GM18858 (cell line): ENCODE measurements at regions not wholly inside any gene's neighbourhood (a gene's known extent, or its start where the extent isn't known, plus 50 kb on each side); places are given as distances from the start of the nearest gene placed in this dataset.

Experiments
- ATAC-seq: cut with Tn5 transposase; IDR thresholded peaks from one replicate; pipeline ENCODE4 v1.9.1; 2021; ENCODE audit not compliant: unreplicated experiment

DNA sequence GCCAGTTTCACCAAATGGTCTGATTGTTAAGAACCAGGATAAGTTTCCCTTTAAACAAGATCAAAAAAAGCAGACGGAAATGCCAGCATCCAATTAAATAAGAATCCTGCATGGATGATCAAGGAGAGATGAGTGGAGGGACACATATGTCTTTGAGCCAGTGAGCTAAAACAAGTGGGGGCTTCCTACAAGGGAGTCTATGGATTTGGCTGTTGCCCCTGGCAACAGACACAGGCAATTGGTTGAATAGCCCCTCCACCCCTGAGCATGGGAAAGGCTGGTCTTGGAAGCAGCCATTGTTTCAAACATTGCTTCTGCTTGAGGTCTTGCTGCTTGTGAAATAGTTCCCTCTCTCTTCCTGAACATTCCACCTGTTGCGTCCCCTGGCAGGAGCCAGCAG lies 374.7 kb upstream of the ERCC4 start:
- ATAC-seq = no peak

DNA sequence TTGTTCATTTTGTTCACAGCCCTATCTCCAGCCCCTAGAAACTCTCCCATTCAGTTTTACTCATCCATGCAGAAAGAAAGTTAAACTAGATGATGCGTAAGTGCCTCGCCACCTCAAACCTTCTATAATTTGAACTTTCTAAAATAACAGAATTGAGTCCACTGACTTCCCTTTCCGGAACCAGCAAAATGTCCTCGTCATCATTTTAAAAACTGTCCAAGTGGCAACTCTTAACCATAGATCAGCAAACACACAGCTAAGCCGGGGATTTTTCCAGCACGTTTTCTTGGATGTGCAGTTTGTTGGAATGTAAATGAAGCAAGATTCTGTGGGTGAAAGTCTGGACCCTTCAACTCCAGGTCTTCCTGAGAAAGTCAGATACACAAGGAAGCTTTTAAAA lies 369.7 kb upstream of the ERCC4 start:
- no peak for ATAC-seq

DNA sequence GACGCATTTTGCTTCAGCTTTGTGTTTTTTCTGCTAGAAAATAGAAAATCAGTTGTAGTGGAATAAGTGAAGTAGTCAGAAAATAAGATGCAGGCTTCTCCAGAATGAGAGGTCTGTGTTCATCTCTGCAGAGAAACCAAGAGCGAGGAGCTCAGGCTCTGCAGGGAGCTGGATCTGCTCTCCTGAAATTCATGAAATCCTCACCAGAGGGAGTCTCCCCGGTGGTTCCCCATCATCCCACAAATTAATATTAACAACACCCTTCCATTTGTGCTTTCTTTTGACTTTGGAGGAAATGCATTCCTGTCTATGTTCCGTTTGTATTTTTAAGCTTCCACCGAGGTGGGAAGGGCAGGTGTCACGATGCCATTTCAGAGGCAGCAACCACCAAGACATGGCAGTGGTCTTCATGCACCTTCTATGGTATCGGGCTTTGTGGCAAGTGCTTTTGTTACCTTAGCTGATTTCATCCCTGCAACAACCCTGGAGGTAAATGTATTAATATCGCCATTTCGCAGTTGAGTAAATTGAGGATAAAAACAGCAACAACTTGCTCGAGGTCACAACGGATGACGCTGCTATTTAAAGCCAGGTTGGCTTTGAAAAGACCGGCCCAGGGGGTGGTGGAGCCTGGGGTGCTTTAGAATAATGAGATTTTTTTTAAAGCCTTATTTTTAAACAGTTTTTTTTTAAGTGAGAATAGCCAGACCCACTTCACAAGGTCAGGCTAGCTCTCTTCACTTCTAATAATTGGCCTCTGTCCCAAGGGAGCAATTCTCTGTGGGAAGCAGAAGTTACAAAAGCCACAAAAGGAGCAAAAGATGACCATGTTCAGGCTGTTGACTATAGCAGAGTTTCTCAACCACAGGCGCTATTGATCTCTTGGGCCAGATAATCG lies 367.6 kb upstream of the ERCC4 start:
- no peak for ATAC-seq

DNA sequence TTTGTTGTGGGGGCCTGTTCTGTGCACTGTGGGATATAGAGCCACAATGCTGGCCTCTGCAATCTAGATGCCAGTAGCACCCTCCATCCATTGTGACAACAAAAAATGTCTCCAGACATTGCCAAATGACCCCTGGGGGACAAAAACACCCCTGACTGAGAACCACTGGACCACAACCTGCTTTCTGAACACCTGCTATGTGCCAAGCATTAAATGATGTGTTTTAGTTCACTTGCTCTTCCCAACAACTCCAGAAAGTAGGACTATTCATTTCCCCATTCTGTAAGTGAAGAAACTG lies 367.0 kb upstream of the ERCC4 start:
- ATAC-seq = no peak

DNA sequence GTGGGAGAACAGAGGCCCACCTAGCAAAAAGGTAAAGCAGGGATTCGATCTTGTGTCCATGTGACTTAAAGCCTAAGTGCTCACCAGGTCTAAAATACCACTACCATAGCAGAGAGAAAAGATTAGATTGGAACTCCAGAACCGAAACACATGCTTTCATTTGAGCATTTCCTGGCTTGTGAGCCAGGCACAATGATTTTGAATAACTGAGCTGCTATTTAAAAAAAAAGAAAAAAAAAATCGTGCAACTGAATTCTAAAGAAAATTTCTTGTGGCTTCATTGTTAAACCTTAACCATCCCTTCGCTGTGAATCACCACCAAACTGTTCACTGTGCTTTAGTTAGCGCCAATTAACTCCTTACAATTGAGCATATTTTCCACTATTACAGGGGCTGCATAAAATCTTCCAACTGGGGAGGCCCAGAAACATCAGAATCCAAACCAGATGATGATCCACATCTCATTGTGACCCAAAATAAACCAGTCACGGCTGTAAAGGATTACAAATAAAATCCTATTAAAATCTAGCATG lies 366.4 kb upstream of the ERCC4 start:
- ATAC-seq = no peak

DNA sequence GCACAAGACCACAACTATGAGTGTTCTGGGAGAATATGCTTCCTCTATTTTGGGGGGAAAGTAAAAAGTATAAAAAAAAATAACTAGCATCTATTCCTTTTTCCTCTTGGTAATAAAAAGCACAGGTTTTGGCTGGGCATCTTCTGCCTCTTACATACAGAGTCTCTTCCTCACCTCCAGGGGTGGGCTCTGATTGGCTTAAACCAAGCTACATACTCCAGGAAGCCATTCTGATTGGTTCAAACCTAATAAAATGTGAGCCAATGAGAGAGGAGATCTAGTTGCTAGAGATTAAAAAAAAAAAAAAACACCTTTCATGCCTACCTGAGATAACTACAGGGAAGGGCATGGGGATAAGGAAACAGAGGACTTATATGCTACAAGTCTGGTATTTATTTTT lies 365.9 kb upstream of the ERCC4 start:
- no peak for ATAC-seq

DNA sequence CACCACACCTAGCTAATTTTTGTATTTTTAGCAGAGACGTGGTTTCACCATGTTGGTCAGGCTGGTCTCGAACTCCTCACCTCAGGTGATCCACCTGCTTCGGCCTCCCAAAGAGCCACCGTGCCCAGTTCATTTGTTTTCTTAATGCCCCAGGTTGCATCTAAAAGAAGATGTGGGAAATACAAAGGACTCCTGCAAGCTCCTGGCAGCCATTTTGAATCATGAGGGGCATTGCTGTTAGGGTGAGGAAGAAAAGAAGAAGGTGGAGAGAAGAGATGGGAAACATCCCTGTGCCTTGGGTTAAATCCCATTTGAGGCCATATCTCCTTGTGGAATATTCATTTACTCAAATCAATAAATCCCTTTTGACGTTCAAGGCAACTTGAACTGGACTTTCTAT lies 365.3 kb upstream of the ERCC4 start:
- ATAC-seq = no peak

DNA sequence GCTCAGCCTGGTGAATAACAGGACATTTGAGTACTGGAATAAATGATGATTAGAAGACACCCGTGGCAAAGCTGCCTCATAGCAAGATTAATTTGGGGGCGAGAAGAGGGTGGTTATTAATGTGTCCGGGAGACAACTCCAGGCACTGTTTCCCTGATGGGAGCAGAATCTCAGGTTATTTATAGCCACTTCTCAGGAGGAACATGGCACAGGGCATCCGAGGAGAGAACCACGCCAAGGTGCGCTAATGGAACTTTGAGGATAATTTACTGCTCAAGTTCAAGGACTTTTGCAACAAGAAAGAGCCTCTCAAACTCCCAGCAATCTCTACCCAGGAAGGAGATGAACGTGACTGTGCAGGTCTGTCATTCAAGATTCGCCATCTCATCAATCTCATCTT lies 362.5 kb upstream of the ERCC4 start:
- no peak for ATAC-seq

DNA sequence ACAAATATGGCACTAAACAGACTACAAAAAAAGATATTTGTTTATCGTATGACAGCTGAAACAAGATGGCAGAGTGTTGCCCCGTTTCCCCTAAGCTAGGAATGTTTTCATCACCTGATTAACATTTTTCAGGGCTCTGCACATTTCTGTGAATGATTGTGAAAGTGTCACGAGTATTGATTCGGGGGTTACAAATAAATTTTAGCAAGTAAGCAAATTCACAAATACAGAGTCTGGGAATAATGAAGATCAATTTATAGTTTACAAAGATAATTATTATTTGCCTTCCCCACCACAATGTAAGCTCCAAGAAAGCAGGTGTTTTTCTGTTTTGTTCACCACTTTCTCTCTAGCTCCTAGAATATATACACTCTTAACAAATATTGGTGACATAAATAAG lies 361.2 kb upstream of the ERCC4 start:
- ATAC-seq = no peak

DNA sequence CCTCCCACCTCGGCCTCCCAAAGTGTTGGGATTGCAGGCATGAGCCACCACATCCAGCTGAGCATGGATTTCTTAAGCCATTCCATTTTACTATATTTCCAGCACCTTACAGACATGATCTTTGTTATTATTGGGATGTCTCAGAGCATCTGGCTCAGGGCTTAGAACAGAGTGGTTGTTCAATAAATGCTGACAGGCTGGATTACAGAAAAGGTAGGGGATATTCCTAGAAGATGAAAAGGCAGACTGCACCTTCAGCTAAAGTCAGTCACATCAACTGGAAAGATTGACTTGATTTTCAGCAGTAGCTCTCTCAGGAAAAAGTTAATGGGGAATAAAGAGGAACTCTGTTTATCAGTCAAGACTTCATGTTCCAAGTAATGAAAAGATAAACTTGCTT lies 360.3 kb upstream of the ERCC4 start:
- ATAC-seq = no peak

DNA sequence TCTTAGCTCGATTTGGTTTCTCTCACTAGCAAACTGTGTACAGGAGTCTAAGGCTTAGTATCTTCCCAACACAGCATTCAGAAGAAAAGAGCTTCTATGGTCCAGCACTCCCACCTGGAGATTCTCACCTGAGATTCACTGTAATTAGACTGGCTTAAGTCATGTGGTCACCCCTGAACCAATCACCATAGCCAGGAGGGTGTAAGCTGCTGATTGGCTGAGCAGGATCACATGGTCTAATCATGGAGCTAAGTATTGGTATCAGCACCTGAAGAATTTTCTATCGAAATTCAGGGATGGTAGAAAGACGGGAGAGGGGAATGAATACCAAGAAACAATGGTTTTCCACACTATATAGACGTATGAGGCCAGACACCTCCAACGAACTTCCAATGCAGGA lies 359.8 kb upstream of the ERCC4 start:
- ATAC-seq = no peak

DNA sequence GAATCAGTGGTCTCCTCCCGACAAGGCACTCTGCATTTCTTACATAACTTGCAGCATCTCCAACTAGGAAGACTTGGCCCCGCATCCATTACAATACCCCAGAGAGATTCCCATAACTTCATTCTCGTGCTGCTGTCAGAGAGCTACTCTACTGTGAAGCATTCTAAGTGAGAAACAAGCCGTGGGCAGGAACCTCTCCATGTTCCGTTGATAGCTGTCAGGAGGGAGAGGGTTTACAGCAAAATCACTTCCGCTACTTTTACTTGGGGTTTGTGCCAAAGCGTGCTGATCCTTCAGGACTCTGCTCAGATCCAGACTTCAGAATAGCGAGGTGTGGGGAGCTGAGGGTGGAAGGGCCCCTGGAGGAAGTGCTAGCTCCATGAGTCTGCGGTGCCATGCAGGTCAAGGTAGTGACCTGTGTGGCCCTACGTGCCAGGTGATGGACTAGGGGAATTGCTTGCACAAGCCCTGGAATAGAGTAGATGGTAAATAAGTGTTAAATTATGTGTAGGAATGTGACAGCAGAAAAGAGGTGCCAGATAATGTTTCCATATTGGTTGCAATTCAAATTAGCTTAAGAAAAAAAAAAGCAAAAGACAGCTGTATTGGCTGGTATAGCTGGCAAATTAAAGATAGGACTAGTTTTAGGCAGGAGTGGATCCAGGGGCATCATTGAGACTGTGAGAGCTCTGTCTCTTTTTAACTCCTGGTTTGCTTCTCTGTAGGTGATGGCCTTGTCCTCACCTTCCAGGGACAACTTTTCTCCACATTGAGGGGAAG lies 358.5 kb upstream of the ERCC4 start:
- no peak for ATAC-seq

DNA sequence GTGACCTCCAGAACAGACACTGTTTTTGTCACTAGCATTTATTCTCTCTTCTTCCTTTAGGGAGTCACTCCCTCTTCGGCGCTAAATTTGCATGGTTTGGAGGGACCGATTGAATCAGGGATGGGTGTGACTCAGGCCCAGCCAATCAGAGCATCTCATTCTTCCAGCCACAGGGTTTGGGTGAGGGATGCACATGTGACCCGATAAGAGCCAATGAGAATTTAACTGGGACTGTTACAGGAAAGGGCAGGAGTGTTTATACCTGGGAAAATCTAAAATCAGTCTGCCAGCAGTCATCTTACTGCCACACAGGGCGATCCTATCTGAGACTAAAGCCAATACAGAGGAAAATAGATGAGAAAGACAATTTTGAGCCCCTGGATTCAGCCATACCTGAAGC lies 351.2 kb upstream of the ERCC4 start:
- ATAC-seq = no peak

DNA sequence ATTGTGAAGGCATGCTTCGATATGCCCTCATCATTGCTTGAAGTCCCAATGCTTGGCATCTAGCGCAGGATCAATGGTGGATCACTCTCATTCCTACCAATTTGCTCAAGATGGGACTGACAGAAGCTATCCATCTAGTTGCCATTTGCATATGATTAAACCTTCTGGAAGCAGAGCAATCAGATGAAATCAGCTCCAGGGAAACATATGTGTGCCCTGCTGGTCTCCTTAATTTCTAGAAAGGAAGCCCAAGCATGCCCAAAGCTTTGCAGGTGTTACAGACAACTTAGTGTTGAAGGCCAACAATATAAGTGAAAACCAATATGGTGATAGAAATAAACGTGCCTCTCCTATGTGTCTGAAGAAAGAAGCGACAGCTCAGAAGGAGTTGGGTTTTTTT lies 350.0 kb upstream of the ERCC4 start:
- no peak for ATAC-seq

DNA sequence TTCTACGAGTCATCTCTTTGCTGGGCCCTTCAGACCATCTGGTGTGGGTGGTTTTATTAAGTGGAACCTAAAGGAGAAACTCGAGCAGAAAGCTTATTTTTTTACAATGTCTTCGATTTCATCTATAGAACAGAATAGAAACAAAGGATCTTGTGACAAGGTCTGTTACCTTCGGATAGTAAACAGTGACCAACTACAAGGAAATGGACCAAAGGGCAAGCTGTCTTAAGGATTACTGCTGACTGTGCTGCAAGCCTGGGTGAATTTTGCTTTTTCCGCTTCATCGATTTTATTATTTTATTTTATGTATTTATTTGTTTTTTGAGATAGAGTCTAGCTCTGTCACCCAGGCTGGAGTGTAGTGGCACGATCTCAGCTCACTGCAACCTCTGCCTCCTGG lies 348.9 kb upstream of the ERCC4 start:
- no peak for ATAC-seq

DNA sequence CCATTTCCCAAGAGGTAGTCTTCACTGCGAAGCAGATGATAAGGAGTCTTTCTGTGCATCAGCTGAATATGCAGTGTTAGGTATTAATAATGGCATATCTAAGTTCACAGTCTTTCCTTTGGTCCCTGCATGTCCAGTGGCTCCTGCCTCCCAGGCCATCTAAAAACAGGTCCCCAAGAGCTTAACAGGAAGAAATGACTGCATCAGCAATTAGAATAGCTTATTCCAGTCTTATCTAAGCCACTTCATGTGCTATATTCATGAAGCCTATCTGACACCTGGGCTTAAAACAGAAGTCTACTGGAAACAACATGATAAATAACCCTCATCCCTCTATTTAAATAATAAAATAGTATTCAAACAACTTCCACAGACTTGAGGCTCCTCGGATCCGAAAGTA lies 346.1 kb upstream of the ERCC4 start:
- no peak for ATAC-seq

DNA sequence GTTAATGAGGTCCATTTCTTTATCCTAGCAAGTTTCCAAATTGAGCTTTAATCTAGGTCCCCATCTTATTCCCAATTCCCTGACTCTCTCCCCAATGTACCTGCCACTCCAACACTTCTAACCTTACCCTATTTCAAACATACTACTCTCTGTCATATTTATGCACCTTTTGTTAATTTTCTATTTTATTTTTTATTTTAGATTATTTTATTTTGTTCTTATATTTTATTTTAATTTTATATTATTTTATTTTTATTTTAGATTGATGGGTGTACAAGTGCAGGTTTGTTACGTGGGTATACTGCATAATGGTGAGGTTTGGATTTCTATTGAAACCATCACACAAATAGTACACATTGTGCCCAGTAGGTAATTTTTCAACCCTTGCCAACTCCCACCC lies 333.9 kb upstream of the ERCC4 start:
- ATAC-seq = no peak

DNA sequence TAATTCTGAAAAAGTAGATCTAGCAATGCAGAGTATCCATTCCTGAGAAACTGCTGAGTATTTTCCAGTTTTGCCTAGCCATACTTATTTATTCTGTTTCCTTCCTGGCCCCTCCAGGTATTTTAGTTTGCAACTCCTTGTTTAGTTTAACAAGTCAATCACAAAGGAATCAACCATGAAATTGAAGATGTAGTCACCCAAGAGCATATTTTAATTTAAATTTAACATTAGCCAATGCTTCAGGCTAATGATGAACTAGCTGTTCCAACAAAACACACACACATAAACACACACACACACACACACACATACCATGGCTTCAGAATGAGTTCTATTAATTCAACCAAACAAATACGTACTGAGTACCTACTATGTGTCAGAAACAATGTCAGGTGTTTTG lies 332.8 kb upstream of the ERCC4 start:
- no peak for ATAC-seq

DNA sequence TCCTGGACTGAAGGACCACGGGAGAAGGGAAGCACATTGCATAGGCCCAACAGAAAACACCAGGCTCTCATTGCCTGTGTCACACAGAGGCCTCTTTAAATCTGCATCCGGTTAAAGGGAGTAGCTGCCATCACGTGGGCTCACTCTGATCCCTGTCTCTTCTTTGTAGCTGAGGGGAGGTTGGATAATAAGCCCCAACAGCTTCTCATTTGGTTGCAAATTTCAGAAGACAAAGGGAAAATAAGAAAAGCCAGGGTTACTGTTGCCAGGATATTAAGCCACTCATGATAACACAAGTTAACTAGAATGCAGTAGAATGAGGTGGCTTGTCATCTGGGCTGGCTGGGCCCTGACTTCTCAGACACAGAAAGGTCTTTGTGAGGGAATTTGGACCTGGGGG lies 325.1 kb upstream of the ERCC4 start:
- no peak for ATAC-seq

DNA sequence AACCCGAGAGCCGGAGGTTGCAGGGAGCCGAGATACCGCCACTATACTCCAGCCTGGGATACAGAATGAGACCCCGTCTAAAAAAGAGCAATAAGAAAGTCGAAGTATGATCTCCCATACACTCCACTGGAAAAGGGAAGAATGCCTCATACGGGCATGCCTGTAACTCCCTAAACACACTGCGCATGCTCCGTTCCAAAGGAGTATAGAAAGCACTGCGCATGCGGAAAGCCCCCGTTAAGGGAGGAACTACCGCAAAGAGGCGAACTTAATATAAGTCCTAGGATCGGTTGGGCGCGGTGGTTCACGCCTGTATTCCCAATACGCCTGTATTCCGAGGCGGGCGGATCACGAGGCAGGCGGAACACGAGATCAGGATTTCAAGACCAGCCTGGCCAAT lies 313.1 kb upstream of the ERCC4 start:
- no peak for ATAC-seq

DNA sequence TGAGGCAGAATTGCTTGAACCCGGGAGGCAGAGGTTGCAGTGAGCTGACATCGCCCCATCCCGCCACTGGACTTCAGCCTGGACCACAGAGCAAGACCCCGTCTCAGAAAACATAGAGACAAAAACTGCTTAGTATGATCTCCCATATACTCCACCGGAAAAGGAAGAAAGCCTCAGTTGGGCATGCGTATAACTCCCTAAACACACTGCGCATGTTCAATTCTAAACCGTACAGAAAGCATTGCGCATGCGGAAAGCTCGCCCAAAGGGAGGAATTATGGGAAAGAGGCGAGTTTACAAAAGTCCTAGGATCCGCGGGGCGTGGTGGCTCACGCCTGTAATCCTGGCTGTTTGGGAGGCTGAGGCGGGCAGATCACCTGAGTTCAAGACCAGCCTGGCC lies 312.7 kb upstream of the ERCC4 start:
- no peak for ATAC-seq

DNA sequence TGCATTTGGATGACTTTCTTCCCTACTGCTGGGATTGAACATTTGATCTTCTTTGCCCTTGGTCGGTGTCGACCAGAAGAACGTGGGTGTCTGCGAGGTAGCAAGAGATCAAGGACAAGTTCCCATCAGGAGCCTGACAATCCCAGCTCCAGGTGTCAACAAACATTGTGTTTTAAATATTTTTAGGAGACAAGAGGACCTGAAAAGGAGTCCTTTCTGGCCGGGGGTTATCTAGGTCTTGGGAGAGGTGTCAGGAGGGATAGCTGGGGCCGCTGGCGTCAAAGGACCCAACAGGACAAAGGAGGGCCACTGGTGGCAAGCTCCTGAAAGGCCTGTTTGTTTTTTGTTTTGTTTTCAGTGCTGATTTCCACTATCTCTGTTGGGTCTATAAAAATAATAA lies 308.4 kb upstream of the ERCC4 start:
- ATAC-seq = no peak
